Activated naive CD4-positive, alpha-beta T cell treated with anti-CD3 and anti-CD28 coated beads, Interleukin-2, amount 50 U/mL, for 72 hours (primary cell): ENCODE measurements at regions not wholly inside any gene's neighbourhood (a gene's known extent, or its start where the extent isn't known, plus 50 kb on each side); places are given as distances from the start of the nearest gene placed in this dataset.
"Not testable (repeated sequence)": the region's sequence is repeated elsewhere in the genome, so short reads cannot be mapped to it uniquely, and the experiment has no call there.

Experiments used
- ATAC-seq, 2 donors: fragments of 150-1000 bp; cut with Tn5 transposase; 2 replicates each; pipeline ENCODE4 v1.10.0; 2021; ENCODE audit warnings: mild to moderate bottlenecking in 2 of 2, moderate library complexity in 2 of 2
- DNase-seq, 2 donors: peaks; one replicate each; pipeline ENCODE4 v3.0.0; 2021 to 2022; ENCODE audit warnings: low spot score in 2 of 2
- H3K27ac Mint-ChIP-seq, 2 donors: one replicate each; pipeline ENCODE4 v1.8.0; 2022; ENCODE audit warnings: mild to moderate bottlenecking in 2 of 2, mixed read lengths in 2 of 2
- H3K36me3 Mint-ChIP-seq, 2 donors: one replicate each; pipeline ENCODE4 v1.8.0; 2022; ENCODE audit warnings: mixed read lengths in 2 of 2
- H3K9me3 Mint-ChIP-seq, 2 donors: one replicate each; pipeline ENCODE4 v1.8.0; 2022; ENCODE audit warnings: mixed read lengths in 2 of 2

DNA sequence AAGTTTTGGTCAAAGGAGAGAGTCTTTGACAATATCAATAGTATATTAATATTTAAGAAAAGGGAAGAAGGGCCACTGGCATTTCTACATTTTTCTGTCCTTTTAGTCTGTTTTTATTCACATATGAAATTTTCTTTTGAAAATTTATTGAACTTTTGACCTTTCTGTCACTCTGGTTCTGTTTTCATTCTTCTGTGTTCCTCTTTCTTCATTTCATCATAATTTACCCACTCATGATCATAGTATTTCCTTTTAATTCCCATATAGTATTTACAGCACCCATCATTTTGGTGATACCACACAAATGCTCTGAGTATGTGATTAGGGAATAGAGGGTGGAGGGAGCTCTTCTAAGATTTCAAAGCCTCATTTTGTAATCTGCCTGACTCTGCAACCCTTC is 142.8 kb downstream of the GJA1 start:
- H3K9me3 Mint-ChIP-seq = no peaks in the 10 kb centered on the region
- H3K36me3 Mint-ChIP-seq = no peaks in the 10 kb centered on the region
- DNase-seq (no peak), ATAC-seq (no peak)
- H3K27ac Mint-ChIP-seq = no peak overlapping the region

DNA sequence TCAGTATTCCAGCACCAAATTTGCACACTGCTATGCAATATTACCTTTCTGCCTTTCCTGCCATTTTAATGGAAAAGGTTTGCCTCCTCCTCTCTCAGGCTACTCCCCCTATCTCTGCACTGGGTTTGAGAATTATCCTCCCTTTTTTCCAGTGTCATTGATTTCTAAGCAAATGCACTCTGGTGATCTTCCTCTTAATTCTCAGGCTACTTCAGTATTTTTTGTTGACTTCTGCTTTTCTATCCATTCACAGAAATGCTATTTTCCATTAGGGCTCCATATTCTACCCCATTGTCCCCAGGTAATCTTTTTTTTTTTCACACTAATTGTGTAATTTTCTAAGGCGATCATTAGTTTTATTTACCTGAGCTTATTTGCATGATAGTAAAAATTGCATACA is 144.0 kb downstream of the GJA1 start:
- DNase-seq (no peak), ATAC-seq (no peak)
- Mint-ChIP-seq H3K27ac (no peak overlapping the region), H3K36me3 (no peaks in the 10 kb centered on the region), H3K9me3 (no peaks in the 10 kb centered on the region)

DNA sequence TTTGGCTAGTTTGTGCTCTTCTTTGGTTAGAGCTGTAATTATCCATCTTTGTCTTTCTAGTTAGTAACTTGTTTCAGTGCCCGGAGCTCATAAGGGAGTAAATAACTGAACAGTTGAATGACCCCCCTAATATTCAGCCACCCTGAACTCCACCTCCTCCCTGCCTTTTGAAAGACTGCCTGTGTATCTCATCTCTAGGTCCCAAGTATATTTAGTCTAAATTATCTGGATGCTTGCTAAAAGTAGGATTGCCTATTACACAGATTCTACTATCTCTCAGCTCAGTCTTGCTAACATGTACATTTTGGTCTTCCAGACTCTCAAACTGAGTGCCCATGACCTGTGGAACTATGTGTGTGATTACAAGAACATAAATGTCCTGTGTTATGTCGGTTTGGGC is 145.9 kb downstream of the GJA1 start:
- no peaks in the 10 kb centered on the region for H3K9me3 Mint-ChIP-seq
- ATAC-seq (no peak), DNase-seq (no peak)
- no peaks in the 10 kb centered on the region for H3K36me3 Mint-ChIP-seq
- no peak overlapping the region for H3K27ac Mint-ChIP-seq

DNA sequence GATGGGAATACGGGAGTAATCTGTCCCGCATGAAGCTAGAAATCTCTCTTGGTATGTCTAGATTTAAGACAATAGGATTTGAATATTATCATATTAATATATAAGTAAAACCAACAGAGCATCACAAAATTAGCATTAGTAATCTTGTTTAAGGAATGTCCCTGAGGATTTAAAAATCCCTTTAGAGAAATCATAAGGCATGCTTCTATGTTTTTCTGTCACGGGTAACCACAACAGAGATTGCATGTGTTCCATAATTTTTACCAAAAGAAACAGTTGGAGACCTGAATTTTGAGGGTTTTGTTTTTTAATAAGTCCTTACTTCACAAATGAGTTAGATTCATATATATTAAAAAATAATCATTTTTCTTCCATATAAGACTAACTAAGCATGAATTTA is 146.8 kb downstream of the GJA1 start:
- ATAC-seq = no peak
- Mint-ChIP-seq H3K36me3 (no peaks in the 10 kb centered on the region), H3K9me3 (no peaks in the 10 kb centered on the region), H3K27ac (no peak overlapping the region)
- DNase-seq = no peak

DNA sequence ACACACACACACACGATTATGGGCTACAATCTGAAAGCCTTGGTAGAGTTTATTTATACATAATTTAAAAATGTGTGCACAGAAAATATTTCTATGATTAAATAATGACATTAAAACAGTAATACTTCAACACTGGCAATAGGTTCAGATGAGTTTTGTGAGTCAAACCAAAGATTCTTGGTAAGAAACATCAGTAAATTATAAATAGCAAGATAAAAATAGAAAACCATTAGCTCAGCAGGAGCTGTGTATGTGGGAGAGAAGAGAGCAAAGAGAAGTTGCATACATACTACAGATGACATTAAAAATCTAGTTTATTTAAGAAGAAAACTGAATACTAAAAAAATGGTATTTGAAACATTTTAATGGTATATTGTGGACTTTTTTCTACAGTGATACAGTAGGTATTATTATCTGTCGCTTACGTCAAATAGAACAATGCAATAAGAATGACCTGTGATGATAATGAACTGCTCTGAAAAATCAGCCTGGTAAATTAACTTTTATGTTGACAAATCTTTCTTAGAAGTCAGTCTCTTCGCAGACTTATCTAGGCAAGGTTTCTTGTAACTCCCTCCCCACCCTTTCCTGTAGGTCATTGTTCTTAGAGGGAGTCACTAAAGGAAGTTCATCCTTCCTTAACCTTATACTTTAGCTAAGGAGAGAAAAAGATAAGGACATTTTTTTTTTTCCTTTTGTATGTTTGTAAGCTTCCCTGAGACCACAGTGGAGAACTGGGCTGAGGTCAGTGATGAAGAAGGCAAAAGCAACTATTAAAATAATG is 149.3 kb downstream of the GJA1 start:
- H3K9me3 Mint-ChIP-seq = no peaks in the 10 kb centered on the region
- no peak for ATAC-seq
- no peaks in the 10 kb centered on the region for H3K36me3 Mint-ChIP-seq
- no peak overlapping the region for H3K27ac Mint-ChIP-seq
- DNase-seq = no peak

DNA sequence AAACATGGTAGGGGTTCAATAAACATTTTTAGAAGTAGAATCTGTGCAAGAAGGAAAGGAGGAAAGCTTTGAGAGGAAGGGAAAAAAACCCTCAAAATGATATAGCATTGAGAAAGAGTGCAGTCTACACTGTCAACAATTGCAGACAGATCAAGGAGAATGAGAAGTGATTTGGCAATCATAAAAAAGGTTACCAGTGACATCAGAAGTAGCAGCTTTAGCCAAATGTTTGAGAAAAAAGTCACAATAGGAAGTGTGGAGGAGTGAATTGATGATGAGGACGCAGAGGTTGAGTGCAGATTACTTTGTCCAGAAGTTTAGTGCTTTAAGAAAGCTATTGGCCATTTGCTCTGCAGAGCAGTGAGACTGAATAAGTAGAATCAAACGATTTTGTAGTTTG is 155.0 kb downstream of the GJA1 start:
- Mint-ChIP-seq H3K36me3 (no peaks in the 10 kb centered on the region), H3K9me3 (no peaks in the 10 kb centered on the region), H3K27ac (peak overlapping the region in 1 of 2 donors; percentile 30)
- ATAC-seq (no peak), DNase-seq (no peak)

DNA sequence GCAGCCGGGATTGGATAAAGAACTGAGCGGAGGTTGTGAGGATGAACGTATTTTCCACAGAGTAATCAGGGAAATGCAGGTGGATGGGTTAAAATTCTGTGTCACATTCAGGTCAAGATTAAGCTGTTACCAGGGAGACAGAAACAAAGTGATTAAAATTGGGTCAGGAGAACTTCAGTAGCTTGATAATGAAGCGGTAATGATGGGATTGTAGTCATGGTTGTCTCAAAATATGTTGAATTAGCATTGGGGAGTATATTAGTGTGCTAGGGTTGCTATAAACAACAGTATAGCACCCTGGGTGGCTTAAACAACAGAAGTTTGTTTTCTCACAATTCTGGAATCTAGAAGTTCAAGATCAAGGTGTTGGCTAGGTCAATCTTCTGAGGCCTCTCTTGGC is 155.5 kb downstream of the GJA1 start:
- H3K9me3 Mint-ChIP-seq = no peaks in the 10 kb centered on the region
- DNase-seq = no peak
- no peak for ATAC-seq
- no peaks in the 10 kb centered on the region for H3K36me3 Mint-ChIP-seq
- no peak overlapping the region for H3K27ac Mint-ChIP-seq

DNA sequence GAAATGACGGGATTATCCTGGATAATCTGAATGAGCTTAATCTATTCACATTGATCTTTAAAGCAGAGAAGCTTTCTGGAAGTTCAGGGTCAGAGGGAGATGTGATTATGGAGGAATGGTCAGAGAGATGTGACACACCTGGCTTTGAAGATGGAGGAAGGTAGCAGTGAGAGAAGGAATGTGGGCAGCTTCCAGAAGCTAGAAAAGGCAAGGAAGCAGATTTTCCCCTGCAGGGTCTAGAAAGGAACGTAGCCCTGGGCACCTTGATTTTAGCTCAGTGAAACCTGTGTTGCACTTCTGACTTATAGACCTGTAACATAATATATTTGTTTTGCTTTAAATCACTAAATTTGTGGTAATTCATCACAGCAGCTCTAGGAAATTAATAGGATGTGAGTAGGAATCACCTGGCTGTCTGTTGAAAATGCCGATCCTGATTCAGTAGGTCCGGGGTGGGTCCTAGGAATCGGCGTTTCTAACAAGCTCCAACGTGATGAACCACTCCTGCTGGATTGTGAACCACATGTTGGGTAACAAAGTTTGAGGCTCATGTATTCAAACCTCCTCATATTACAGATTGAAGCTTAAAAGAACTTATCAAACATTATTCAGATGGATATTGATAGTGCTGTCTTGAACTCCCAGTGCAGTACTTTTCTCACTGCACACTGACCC is 157.0 kb downstream of the GJA1 start:
- DNase-seq (no peak), ATAC-seq (no peak)
- no peak overlapping the region for H3K27ac Mint-ChIP-seq
- H3K9me3 Mint-ChIP-seq = no peaks in the 10 kb centered on the region
- no peaks in the 10 kb centered on the region for H3K36me3 Mint-ChIP-seq

DNA sequence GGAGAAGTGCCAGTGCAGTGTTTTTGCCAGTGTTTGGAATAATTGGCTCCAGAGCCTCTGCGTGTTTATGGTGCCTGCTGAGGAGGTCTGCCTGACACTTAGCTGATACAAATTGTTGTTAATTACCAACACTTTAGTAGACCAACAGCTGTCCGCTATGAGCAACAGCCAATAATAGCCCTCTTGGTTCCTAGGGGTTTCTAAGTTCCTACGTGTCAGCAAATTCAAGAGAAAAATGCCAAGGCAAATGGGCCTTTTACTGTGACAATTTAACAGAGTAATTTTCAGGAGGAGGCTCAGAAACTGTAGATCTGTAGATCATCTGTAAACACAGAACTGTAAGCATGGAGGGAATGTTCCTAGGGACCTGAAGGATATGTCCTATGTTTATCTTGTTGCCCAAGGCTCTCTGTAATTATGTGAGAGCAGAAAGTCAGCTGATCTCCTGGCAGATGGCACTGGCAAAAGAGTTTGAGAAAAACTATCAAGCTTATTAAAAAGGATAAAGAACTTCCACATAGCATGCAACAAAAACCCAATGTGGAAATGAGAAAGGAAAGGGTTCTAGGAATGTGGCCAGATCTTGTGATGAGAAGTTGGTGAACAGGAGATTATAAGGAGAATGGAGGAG is 157.7 kb downstream of the GJA1 start:
- Mint-ChIP-seq H3K9me3 (peaks cover 0 to 3% of the 10 kb centered on the region in 2 donors), H3K36me3 (no peaks in the 10 kb centered on the region), H3K27ac (no peak overlapping the region)
- DNase-seq = no peak
- no peak for ATAC-seq

DNA sequence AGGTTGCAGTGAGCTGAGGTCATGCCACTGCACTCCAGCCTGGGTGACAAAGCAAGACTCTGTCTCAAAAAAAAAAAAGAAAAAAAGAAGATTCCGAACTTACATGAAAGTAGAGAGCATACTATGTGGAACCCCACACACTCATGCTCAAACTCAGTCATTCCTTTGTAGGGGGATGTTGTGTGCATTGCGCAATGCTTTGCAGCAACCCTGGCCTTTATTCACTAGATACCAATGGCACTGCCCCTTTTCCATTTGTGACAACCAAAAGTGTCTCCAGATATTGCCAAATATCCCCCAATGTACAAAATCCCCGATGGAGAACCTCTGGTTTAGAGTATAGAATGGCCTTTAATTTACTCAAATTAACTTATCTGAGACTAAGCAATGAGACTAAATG is 158.6 kb downstream of the GJA1 start:
- DNase-seq = no peak
- no peak for ATAC-seq
- no peaks in the 10 kb centered on the region for H3K36me3 Mint-ChIP-seq
- H3K27ac Mint-ChIP-seq = no peak overlapping the region
- H3K9me3 Mint-ChIP-seq = peaks cover 0 to 7% of the 10 kb centered on the region in 2 donors

DNA sequence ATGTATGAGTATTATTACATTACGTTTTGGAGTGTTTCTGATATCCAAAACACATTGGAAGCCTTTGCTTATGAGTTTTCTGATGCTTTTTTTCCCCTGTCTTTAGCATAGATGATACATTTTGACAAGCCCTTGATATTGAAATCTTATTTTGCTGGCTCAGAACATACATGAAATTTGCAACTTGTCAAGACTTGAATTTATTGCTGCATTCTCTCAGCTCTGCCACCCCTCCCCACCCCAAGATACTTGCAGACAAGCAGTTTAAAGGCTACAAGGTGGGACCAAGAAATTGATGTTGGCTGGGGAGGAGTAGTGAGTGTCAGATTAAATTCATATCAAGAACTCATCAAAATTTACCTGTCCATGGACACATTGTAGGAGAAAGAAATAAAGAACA is 160.2 kb downstream of the GJA1 start:
- Mint-ChIP-seq H3K27ac (no peak overlapping the region), H3K36me3 (no peaks in the 10 kb centered on the region), H3K9me3 (peaks cover 0 to 7% of the 10 kb centered on the region in 2 donors)
- ATAC-seq (no peak), DNase-seq (no peak)

DNA sequence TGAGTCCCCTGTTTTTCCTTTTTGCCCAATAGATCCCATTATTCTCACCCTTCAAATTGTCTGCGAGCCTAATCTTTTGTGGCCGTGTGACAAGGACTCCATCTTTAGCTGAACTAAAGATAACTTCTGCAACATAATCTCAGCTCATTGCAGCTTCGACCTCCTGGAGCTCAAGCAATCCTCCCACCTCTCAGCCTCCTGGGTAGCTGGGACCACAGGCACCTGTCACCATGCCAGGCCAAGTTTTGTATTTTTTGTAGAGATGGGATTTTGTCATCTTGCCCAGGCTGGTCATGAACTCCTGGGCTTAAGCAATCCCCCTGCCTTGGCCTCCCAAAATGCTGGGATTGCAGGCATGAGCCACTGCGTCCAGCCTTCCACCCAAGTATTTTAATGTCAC is 161.0 kb downstream of the GJA1 start:
- DNase-seq (no peak), ATAC-seq (no peak)
- Mint-ChIP-seq H3K9me3 (peaks cover 0 to 7% of the 10 kb centered on the region in 2 donors), H3K36me3 (no peaks in the 10 kb centered on the region), H3K27ac (no peak overlapping the region)

DNA sequence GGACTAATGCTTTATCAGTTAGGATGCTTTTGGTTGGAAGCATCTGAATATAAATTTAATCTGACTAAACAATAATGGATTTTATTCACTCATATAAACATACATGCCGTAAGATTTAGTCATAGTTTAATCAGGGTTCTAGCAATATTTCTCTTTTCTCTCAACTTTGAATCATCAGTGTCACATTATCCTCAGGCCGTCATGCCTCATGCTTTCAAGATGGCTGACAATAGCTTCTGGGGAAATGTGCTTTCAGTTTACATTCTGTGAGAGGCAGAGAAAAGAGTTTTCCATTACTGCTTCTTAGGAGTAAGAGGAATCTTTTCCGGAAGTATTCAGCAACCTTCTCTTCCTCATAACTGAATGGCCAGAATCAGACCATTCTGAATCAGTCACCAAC is 162.2 kb downstream of the GJA1 start:
- Mint-ChIP-seq H3K36me3 (no peaks in the 10 kb centered on the region), H3K27ac (no peak overlapping the region), H3K9me3 (peaks cover 0 to 7% of the 10 kb centered on the region in 2 donors)
- DNase-seq (no peak), ATAC-seq (no peak)

DNA sequence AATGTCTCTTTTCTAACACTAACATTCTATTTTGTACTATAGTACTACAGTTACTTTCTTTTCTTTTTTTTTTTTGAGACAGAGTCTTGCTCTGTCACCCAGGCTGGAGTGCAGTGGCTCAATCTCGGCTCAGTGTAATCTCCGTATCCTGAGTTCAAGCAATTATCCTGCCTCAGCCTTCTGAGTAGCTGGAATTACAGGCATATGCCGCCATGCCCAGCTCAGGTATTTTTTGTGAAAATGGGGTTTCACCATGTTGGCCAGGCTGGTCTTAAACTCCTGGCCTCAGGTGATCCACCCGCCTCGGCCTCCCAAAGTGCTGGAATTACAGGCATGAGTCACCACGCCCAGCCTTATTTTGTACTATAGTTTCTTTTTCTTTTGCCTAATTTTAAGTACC is 163.9 kb downstream of the GJA1 start:
- not testable (repeated sequence) for ATAC-seq, H3K9me3 Mint-ChIP-seq, H3K27ac Mint-ChIP-seq, DNase-seq, H3K36me3 Mint-ChIP-seq

DNA sequence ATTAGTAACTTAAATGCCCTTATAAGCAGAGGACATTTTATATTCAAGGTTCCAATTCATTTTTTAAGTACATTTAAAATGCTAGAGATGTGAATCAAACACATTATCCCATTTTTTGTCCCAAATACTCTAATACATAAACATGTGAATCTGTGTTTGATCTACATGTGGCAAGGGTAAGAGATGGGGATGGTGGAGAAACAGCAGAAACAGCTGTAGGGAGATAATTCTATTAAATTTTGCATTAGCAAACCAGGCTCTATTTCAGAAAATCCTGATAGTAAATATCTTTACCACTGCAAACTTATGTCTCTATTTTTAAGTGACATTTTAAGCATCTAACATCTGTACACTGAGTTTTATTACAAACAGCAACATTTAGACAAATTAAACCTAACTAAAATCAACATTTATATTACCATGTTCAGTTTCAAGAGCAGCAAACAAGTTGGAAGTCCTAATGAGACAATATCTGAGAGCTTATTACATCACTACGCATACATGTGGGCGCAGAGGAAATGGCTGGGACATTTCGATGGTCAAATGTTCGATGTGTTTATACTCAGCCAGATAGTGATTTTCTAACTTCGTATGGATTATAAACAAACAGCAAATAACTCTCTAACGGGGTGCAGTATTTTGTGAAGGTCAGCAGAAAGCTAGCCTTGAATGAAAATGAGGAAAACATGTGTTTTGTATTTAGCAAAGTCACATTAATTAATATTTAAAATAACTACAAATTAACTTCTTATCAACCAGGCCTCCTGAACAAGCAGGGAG is 165.1 kb downstream of the GJA1 start:
- Mint-ChIP-seq H3K27ac (no peak overlapping the region), H3K9me3 (peaks cover 0 to 7% of the 10 kb centered on the region in 2 donors), H3K36me3 (no peaks in the 10 kb centered on the region)
- ATAC-seq (no peak), DNase-seq (no peak)

DNA sequence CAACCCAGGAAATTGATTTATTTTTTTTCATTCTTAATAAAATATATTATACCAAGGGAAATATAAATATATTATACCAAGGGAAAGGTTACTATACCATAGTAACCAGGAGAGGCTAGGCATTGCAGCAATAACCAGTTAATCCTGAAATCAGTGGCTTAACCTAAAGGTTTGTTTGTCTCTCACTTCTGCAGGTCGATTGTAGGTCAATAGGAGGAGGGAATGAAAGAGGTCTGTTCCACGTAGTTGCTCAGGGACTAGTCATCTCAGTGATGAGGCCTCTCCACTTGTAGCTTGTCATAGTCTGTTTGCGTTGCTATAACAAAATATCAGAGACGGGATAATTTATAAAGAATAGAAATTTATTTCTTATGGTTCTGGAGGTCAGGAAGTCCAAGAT is 168.0 kb downstream of the GJA1 start:
- DNase-seq (no peak), ATAC-seq (no peak)
- Mint-ChIP-seq H3K9me3 (peaks cover 0 to under 1% of the 10 kb centered on the region in 2 donors), H3K27ac (no peak overlapping the region), H3K36me3 (no peaks in the 10 kb centered on the region)

DNA sequence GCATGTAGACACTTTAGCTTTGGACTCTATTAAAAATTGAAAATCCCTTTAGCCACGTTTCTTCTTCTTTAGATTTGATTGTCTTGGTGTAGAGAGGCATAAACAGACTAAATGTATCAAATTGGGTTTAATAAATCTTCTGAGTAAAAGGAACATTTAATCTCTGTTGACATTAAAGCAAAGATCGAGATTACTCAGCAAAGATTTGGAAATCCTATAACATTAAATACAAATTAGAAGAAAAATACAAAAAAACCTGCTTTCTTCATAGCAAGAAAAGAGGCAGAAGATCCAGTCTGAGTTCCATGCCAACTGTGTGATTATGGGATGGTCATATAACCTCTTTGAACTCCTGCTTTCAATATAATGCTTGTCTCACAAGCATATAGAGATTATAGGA is 172.3 kb downstream of the GJA1 start:
- H3K27ac Mint-ChIP-seq = no peak overlapping the region
- no peak for ATAC-seq
- no peaks in the 10 kb centered on the region for H3K36me3 Mint-ChIP-seq
- DNase-seq = no peak
- H3K9me3 Mint-ChIP-seq = no peaks in the 10 kb centered on the region
